ENCODE measurements at regions not wholly inside any gene's neighbourhood (a gene's known extent, or its start where the extent isn't known, plus 50 kb on each side); places are given as distances from the start of the nearest gene placed in this dataset.
"Not testable (repeated sequence)": the region's sequence is repeated elsewhere in the genome, so short reads cannot be mapped to it uniquely, and the experiment has no call there.

GRCh38 chr6:140003217-140003616 lies 628.8 kb upstream of the CITED2 start:
- no peak overlapping the region for H3K27ac ChIP-seq
- WGBS, result 59% methylated on average over 1 of the region's 1 CpG
- no peaks in the 10 kb centered on the region for H3K9me3 ChIP-seq
- no peaks in the 10 kb centered on the region for H3K36me3 ChIP-seq
- no peak for DNase-seq (ENCODE audit: low spot score in 2 of 2)
- no peaks in the 10 kb centered on the region for H3K4me1 ChIP-seq
- no peak overlapping the region for H3K4me3 ChIP-seq
- H3K27me3 ChIP-seq, result no peaks in the 10 kb centered on the region
- TF ChIP-seq POLR2AphosphoS5 (IDR thresholded peaks at IDR 0.05) (no peak), POLR2A (IDR thresholded peaks at IDR 0.05) (no peak)

DNA sequence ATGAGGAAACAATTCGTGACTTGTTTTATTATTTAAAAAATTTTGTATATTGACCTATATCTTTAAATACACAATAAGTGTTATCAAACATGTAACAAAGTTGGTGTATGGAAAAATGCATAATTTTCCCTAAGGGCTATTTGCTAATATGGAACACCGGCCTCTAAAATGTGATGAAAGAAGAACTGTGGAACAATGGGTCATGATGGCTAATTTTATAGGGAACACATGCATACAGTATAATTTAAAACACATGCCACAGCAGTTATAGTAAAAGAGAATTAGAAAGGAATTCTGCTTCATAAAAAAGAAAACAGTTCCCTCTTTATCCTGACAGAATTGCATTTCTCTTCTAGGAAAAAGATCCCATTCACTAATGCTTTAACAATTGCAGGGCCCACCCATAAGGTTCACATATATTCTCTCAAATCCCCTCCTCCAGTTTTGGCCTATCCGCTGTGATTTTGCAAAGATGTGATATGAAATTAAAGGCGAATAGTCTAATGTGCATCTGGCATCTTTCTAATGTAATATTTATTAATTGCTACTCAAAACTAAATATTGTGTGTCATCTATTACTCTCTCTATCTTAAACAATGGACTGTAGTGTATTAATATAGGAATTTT lies 628.1 kb upstream of the CITED2 start:
- TF ChIP-seq, protein P1, sequence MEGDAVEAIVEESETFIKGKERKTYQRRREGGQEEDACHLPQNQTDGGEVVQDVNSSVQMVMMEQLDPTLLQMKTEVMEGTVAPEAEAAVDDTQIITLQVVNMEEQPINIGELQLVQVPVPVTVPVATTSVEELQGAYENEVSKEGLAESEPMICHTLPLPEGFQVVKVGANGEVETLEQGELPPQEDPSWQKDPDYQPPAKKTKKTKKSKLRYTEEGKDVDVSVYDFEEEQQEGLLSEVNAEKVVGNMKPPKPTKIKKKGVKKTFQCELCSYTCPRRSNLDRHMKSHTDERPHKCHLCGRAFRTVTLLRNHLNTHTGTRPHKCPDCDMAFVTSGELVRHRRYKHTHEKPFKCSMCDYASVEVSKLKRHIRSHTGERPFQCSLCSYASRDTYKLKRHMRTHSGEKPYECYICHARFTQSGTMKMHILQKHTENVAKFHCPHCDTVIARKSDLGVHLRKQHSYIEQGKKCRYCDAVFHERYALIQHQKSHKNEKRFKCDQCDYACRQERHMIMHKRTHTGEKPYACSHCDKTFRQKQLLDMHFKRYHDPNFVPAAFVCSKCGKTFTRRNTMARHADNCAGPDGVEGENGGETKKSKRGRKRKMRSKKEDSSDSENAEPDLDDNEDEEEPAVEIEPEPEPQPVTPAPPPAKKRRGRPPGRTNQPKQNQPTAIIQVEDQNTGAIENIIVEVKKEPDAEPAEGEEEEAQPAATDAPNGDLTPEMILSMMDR (IDR thresholded peaks at IDR 0.05), result no peak
- TF ChIP-seq POLR2A (IDR thresholded peaks at IDR 0.05) (no peak), EP300 (IDR thresholded peaks at IDR 0.05) (no peak), POLR2AphosphoS5 (IDR thresholded peaks at IDR 0.05) (no peak)
- H3K4me1 ChIP-seq, result no peaks in the 10 kb centered on the region
- no peak for DNase-seq (ENCODE audit: low spot score in 2 of 2)
- WGBS, result 59% methylated on average over 4 of the region's 4 CpGs
- no peaks in the 10 kb centered on the region for H3K27me3 ChIP-seq
- no peak overlapping the region for H3K27ac ChIP-seq
- H3K4me3 ChIP-seq, result no peak overlapping the region
- H3K9me3 ChIP-seq, result no peaks in the 10 kb centered on the region
- H3K36me3 ChIP-seq, result no peaks in the 10 kb centered on the region

GRCh38 chr6:140001821-140002341 lies 627.4 kb upstream of the CITED2 start:
- H3K9me3 ChIP-seq, result no peaks in the 10 kb centered on the region
- 51% methylated on average over 5 of the region's 5 CpGs for WGBS

DNA sequence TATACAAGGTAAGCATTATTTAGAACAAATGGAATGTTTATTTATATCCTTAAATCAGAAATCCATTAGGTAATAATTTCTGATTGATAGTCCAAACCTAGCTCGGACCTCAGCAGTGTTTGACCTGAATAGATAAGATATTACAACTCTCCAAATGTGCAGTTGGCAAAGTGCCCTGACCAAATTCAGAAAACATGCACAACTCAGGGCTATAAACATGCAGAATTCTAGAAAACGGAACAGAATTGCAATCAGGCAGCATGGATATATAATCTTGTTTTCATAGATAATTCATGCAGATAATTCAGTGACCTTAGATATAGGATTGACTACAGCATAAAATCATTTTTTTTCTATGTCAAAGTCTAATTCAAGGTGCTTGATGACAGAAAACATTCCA lies 626.6 kb upstream of the CITED2 start:
- no peaks in the 10 kb centered on the region for H3K4me1 ChIP-seq
- WGBS, result 37% methylated on average over 2 of the region's 2 CpGs

More at GRCh38 chr6:140001821-140002341, 627.4 kb upstream of the CITED2 start:
- H3K36me3 ChIP-seq, result no peaks in the 10 kb centered on the region
- no peak for DNase-seq (ENCODE audit: low spot score in 2 of 2)
- no peaks in the 10 kb centered on the region for H3K27me3 ChIP-seq
- no peak overlapping the region for H3K27ac ChIP-seq
- TF ChIP-seq EP300 (IDR thresholded peaks at IDR 0.05) (no peak), POLR2A (IDR thresholded peaks at IDR 0.05) (no peak), POLR2AphosphoS5 (IDR thresholded peaks at IDR 0.05) (no peak)
- TF ChIP-seq, protein P1 (IDR thresholded peaks at IDR 0.05), result no peak
- no peak overlapping the region for H3K4me3 ChIP-seq
- H3K4me1 ChIP-seq, result no peaks in the 10 kb centered on the region

GRCh38 chr6:139999661-140000060 lies 625.2 kb upstream of the CITED2 start:
- not testable (repeated sequence) for DNase-seq (ENCODE audit: low spot score in 2 of 2); H3K27me3 ChIP-seq; H3K36me3 ChIP-seq; H3K4me3 ChIP-seq; H3K9me3 ChIP-seq; H3K4me1 ChIP-seq; H3K27ac ChIP-seq
- no CpG with 5 or more reads among the region's 18 CpGs for WGBS

More for the DNA sequence above, 626.6 kb upstream of the CITED2 start:
- Histone ChIP-seq H3K27me3 (no peaks in the 10 kb centered on the region), H3K36me3 (no peaks in the 10 kb centered on the region), H3K27ac (no peak overlapping the region), H3K9me3 (no peaks in the 10 kb centered on the region), H3K4me3 (no peak overlapping the region)
- TF ChIP-seq, protein P1 (IDR thresholded peaks at IDR 0.05), result no peak
- TF ChIP-seq POLR2AphosphoS5 (IDR thresholded peaks at IDR 0.05) (no peak), EP300 (IDR thresholded peaks at IDR 0.05) (no peak), POLR2A (IDR thresholded peaks at IDR 0.05) (no peak)
- no peak for DNase-seq (ENCODE audit: low spot score in 2 of 2)

GRCh38 chr6:139998478-139998877 lies 624.0 kb upstream of the CITED2 start:
- not testable (repeated sequence) for H3K36me3 ChIP-seq; DNase-seq (ENCODE audit: low spot score in 2 of 2); H3K4me3 ChIP-seq; H3K4me1 ChIP-seq; H3K9me3 ChIP-seq; H3K27me3 ChIP-seq; H3K27ac ChIP-seq
- 96% methylated on average over 11 of the region's 11 CpGs for WGBS
